BJ (cell line): ENCODE measurements at regions not wholly inside any gene's neighbourhood (a gene's known extent, or its start where the extent isn't known, plus 50 kb on each side); places are given as distances from the start of the nearest gene placed in this dataset.

Source experiments
- CTCF ChIA-PET: fragments of 350-600 bp; formaldehyde crosslinking; extraction: SDS; loops from one replicate; lab custom pipeline; 2021; ENCODE audit warnings: antibody characterized with exemption, inconsistent platforms; lab: Yijun Ruan, JAX
- POLR2A ChIA-PET: fragments of 300-600 bp; sonication (Branson Sonifier 250); formaldehyde crosslinking; extraction: SDS; loops from one replicate; lab custom pipeline; 2021; ENCODE audit warnings: antibody characterized with exemption; lab: Charles Lee
- DNase-seq: peaks from one replicate; pipeline ENCODE4 v3.0.0-alpha.2; 2011; ENCODE audit warnings: low read depth
- H3K27me3 ChIP-seq: 2 replicates; pipeline ENCODE4 v1.6.0; 2011; ENCODE audit warnings: low read length; ENCODE audit not compliant: control insufficient read depth, insufficient read depth
- H3K36me3 ChIP-seq: 2 replicates; pipeline ENCODE4 v1.5.1; 2011; ENCODE audit warnings: low read length; ENCODE audit not compliant: control insufficient read depth, insufficient read depth
- H3K4me3 ChIP-seq: 2 replicates; pipeline ENCODE4 v1.5.1; 2011; ENCODE audit warnings: low read depth, mild to moderate bottlenecking, control low read depth, low read length
- TF ChIP-seq, protein P1 (sequence below): IDR thresholded peaks from 2 replicates; pipeline ENCODE4 v1.5.1; 2011; ENCODE audit warnings: low read depth, mild to moderate bottlenecking, control low read depth, inconsistent platforms, low read length, moderate library complexity; ENCODE audit not compliant: insufficient read depth

DNA sequence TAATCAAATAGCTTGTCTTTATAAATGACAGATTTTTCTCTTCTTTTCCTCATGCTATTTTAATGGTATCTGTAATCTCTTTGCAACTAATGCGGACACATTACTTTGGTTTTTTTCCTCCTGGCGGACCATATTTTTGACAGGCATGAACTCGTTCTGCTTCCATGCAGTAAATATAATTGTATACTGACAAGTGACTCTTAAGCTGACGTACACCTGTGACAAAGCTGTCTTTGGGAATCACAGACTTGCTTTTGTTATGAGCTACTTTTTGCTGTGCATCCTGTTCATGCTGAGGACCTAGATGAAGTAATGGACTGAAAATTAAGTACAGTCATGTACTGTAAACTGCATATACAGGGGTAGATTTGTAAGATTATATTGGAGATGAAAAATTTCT, 434.3 kb upstream of the TMTC1 start:
- CTCF ChIA-PET = interaction anchor here (0.9 kb wide), 1 partner anchor 50 kb away, joined by 3 read pairs; no protein-coding TSS in a partner anchor
- H3K4me3 ChIP-seq = no peak overlapping the region
- H3K36me3 ChIP-seq = no peaks in the 10 kb centered on the region
- no peak for DNase-seq
- TF ChIP-seq, protein P1, sequence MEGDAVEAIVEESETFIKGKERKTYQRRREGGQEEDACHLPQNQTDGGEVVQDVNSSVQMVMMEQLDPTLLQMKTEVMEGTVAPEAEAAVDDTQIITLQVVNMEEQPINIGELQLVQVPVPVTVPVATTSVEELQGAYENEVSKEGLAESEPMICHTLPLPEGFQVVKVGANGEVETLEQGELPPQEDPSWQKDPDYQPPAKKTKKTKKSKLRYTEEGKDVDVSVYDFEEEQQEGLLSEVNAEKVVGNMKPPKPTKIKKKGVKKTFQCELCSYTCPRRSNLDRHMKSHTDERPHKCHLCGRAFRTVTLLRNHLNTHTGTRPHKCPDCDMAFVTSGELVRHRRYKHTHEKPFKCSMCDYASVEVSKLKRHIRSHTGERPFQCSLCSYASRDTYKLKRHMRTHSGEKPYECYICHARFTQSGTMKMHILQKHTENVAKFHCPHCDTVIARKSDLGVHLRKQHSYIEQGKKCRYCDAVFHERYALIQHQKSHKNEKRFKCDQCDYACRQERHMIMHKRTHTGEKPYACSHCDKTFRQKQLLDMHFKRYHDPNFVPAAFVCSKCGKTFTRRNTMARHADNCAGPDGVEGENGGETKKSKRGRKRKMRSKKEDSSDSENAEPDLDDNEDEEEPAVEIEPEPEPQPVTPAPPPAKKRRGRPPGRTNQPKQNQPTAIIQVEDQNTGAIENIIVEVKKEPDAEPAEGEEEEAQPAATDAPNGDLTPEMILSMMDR = no peak
- H3K27me3 ChIP-seq = no peaks in the 10 kb centered on the region
- POLR2A ChIA-PET = no interaction called here

DNA sequence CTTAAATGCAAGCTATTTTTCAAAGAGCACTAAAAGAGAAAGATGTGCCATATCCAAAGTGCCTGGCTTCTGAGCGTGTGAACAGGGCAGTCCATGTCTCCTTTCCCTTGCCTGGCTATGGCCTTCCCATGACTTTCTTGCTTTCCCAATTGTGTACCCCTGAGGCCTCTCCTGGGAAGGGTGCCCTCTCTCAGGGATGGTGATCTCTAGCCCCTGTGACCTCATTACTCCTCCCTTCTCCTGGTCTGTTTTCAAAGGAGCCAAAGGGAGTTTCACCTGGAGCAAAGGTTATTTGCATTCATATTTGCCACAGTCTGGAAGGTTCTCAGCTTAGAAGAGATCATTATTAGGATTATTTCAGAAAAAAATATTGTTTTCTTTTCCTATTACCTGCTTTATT, 429.4 kb upstream of the TMTC1 start:
- ChIA-PET CTCF (no interaction called here), POLR2A (no interaction called here)
- Histone ChIP-seq H3K27me3 (no peaks in the 10 kb centered on the region), H3K4me3 (no peak overlapping the region), H3K36me3 (no peaks in the 10 kb centered on the region)
- TF ChIP-seq, protein P1 = no peak
- no peak for DNase-seq

DNA sequence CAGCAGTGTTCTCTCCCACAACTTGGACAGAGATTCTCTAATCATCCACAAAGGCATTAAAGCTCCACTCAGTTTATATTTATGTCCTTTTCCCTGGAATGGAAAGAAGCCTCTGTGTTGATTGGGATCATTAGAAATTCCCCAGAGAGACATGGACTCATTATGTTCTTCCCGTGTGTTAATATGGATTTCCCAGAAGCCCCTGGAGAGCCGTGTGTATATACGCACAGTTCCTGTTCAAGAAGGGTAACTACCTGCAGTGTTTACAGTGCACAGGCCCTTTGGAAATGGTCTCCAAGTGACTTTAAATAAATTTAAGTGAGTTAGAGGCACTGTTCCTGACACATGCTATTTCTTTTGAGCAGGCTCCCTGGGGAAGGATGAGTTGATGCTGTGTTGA, 428.0 kb upstream of the TMTC1 start:
- H3K36me3 ChIP-seq = no peaks in the 10 kb centered on the region
- H3K27me3 ChIP-seq = no peaks in the 10 kb centered on the region
- CTCF ChIA-PET = no interaction called here
- no peak for DNase-seq
- TF ChIP-seq, protein P1 = no peak
- no peak overlapping the region for H3K4me3 ChIP-seq
- POLR2A ChIA-PET = no interaction called here

DNA sequence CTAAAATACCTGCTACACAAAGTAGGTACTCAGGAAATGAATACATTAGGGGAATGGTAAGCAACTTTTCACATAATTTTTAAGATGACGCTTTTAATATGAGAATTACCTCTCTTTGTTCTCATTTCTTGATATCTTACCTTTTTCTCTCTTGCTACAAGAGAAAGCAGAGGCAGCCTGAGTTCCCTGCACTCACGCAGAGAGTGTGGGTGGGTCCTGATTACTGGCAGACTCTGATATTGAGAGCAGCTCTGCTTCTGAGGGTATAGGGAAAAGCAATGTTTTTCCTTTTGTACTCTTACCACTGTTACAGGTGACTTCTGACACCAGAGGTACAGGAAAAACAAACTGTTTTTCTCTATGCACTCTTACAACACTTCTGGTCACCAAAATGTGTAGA, 420.2 kb upstream of the TMTC1 start:
- POLR2A ChIA-PET = no interaction called here
- CTCF ChIA-PET = interaction anchor here (0.6 kb wide), 1 partner anchor 752 kb away, joined by 3 read pairs; no protein-coding TSS in a partner anchor
- Histone ChIP-seq H3K36me3 (no peaks in the 10 kb centered on the region), H3K4me3 (no peak overlapping the region), H3K27me3 (peaks cover 3% of the 10 kb centered on the region; the same call in 1 of the 2 replicates)
- TF ChIP-seq, protein P1 = no peak
- DNase-seq = no peak

DNA sequence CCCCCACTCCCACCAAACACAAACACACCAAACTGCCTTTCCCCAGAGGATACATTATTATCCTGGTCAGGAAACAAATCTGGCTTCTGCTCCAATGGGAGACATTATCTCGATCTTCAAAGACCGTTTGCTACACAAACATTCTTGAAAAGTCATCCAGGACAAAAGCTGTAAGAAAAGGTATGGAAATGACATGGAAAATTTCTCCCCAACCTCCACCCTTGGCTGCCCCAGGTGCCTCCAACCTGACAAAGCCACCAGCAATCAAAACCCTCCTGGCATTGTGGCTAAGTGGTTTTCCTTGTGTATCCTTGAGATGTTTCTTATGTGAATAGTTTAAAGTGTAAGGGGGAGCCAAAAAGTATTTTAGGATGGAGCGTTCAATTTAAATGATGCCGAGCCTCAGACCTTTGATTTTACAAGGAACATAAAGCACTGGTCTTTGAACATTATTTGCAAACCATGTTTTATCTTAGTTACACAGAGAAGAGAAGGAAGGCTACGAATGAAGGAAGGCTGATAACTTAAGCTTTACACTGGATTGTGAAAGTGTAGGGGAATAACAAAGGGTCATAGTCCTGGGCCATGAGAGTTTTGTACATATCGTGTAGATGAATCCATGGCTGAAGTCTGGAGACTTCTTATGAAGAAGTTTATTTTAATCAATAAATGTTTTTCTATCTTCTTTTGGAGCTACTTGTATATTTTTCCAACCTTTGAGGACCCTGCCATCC, 418.9 kb upstream of the TMTC1 start:
- POLR2A ChIA-PET = no interaction called here
- no peaks in the 10 kb centered on the region for H3K36me3 ChIP-seq
- TF ChIP-seq, protein P1 = no peak
- H3K27me3 ChIP-seq = peaks cover 3% of the 10 kb centered on the region; the same call in 1 of the 2 replicates
- DNase-seq = no peak
- H3K4me3 ChIP-seq = no peak overlapping the region
- CTCF ChIA-PET = no interaction called here
